GM18507 (cell line): ENCODE measurements at regions not wholly inside any gene's neighbourhood (a gene's known extent, or its start where the extent isn't known, plus 50 kb on each side); places are given as distances from the start of the nearest gene placed in this dataset.
A peak's percentile ranks its signal among the peaks of the same experiment; 100 is the strongest.

Experiments used
- DNase-seq: peaks from one replicate; pipeline ENCODE4 v3.0.0; 2011; ENCODE audit warnings: low read depth; ENCODE audit not compliant: insufficient read length; ENCODE audit errors: extremely low spot score
- FAIRE-seq: peaks from 2 replicates; lab custom pipeline; 2011; peaks lifted over from hg19 to GRCh38; lab: Jason Lieb, UNC

DNA sequence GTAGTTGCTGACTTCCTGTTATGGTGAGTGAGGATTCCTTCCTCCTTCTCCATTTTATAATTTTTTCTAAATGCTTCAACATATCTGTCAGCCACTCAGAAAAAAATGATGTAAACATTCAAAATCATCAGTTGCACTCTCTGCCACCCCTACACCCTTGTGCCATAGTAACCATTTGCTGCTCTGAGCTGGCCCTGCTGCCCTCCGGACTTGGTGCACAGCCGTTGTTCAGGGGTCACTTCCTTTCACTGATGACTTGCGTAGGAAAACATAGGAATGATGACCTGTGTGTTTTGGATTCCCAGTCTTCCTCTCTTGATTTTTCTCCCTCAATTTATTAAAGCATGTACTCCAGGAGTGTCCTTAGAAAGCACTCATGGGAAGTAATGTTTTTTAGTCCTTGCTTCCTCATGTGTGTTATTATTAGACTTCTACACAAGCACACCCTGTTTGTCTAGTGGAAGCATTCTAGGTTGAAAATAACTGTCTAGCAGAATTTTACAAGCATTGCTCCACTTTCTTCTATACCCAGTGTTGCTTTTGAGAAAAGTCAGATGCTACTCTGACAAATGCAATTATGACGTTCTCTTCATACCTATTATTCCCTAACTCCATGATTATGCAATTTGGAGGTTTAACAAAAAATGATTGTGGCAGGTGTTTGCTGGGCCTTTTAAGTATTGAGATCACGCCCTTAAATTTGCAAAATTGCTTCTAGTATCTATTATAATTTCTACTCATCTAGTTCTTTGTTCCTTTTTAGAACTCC lies 62.6 kb upstream of the MTPN start:
- DNase-seq, result no peak

DNA sequence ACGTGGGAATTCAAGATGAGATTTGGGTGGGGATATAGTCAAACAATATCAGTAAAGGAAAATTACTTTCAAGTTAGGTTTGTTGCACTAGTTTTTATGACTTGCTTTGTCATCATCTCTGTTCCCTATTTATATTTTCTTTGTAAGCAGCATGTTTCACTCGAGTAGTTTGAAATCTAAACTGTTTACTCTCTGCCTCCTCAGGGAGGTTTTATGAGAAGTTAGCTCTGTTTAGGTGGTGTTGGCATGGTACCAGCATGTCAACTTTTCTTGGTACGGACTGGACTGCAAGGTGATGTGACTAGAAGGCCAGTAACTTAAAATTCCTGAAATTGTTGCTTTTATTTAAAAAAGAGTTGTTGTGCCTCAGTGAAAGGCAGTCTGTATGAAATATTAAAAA lies 59.2 kb upstream of the MTPN start:
- FAIRE-seq, result no peak
- DNase-seq, result no peak

More for the DNA sequence above, 62.6 kb upstream of the MTPN start:
- no peak for FAIRE-seq

DNA sequence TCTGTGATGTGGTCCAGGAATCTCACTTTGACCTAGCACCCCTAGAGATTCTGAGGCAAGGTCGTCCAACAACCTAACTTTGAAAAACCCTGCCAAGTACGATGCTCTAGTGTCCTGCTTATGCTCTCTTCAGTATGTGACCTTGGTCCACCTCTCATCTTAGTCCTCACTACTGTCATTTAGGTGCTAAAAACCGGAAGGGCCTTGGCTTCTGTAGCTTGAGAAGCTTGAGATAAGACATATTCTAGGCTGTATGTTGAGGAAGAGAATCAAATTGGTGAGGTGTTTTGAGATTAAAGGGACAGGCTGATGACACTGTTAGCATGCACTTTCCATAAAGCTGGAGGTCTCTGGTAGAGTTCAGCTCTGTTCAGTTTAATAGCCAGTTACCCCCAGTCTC lies 57.0 kb upstream of the MTPN start:
- no peak for FAIRE-seq
- DNase-seq, result no peak

DNA sequence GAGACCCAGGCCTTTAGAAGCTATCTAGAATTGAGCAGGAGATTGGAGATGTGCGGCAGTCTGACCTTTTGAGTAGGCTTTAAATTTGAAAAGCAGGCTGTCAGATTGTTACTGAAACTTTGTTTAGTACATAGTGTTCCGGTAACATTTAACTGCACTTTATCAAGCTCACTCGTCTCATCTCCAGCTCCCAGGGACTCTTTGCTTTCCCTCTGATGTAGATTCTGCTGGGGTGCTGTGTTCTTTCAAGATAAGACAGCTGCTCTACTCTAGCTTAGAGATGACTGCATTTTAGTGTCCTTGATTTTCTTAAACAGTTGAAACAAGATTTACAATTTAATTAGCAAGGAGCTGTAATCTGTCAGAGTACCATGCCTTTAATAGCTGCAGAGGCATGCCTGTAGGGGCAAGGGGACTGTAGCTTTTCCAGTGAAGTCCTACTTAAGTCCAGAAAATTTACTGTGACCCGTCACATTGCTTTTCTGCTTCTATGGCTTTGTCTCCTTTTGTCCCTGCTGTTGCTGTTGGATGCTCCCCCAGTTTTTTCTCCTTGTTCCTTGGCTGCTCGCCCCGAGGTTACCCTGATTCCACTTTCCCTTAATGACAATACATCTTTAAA lies 56.4 kb upstream of the MTPN start:
- DNase-seq (no peak), FAIRE-seq (no peak)

DNA sequence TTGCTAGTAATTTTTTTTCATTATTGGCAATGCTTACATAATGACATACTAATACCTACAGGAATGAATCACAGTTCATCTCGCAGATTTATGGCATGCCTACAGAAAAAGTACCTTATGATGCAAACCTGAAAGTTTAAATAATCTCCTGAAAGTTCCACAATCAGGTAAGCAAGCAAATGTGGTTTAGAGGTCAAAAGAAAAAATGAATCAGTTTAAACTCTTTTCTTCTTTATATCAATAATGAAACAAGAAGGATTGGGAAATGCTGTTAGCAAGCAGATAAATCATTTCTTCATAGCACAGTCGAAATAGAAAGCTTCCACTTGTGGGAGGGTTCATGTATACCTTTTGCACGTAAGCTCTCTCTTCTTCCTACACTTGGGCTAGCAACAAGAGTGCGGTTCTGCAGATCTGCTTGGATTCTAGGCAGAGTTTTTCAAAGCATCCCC lies 53.7 kb upstream of the MTPN start:
- FAIRE-seq (peak; percentile 59), DNase-seq (no peak)

DNA sequence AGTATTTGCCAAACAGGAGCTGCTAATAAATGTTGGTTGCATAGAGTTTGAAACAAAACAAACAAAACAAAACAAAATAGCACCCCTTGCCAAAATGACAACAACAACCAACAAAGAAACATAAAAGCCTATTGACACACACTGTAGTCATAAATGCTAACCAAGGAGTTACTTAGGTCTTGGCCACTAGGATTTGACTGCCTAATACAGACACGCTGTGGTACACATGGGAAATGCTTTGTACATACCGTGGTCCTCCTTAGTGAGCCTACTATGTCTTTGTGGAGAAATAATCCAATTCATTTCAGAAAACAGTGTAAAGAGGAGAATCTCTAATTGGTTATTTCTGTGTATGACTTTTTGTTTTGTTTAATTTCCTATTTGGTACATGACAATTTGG lies 53.2 kb upstream of the MTPN start:
- FAIRE-seq (no peak), DNase-seq (no peak)

DNA sequence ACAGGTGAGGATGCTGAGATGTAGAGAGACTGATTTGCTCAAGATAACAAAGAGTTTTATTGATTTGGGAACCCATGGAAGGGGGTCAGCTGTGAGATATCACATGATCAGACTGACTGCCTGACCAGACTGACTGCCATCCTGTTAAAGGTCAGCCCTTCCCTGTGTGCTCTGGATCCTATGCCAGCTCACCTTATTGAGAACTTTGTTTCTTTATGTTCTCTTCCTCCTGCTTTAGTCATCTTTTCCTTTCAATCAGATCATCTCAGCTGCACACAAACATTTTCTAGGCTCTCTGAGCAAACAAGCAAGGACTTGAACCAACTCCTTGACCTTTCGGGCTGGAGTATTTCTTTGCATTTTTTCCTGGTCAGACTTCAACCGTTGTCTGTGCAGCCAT lies 50.0 kb upstream of the MTPN start:
- FAIRE-seq, result no peak
- DNase-seq, result no peak
